CD4-positive, CD25-positive, alpha-beta regulatory T cell (primary cell): ENCODE measurements at regions not wholly inside any gene's neighbourhood (a gene's known extent, or its start where the extent isn't known, plus 50 kb on each side); places are given as distances from the start of the nearest gene placed in this dataset.

Experiments used
- ATAC-seq, 2 donors: fragments of 150-1000 bp; cut with Tn5 transposase; one replicate each; pipeline ENCODE4 v1.10.0; 2021; ENCODE audit warnings: low read depth in 2 of 2, moderate number of reproducible peaks in 2 of 2, moderate library complexity in 1 of 2
- DNase-seq, 3 donors: peaks; one replicate each; pipeline versions ENCODE4 v3.0.0 to v3.0.0-alpha.2; 2012 to 2022; ENCODE audit warnings: mixed read lengths in 1 of 3
- H3K27ac ChIP-seq: one replicate; pipeline ENCODE4 v1.7.0; 2013; ENCODE audit warnings: mild to moderate bottlenecking, low read length; ENCODE audit not compliant: insufficient read depth, poor library complexity, severe bottlenecking
- H3K27me3 ChIP-seq: one replicate; pipeline ENCODE4 v1.7.0; 2013; ENCODE audit warnings: low read length; ENCODE audit not compliant: control insufficient read depth, insufficient read depth
- H3K36me3 ChIP-seq: one replicate; pipeline ENCODE4 v1.7.0; 2013; ENCODE audit warnings: mild to moderate bottlenecking, low read length, moderate library complexity; ENCODE audit not compliant: control insufficient read depth, insufficient read depth
- H3K4me1 ChIP-seq: 2 replicates; pipeline ENCODE4 v1.7.0; 2013; ENCODE audit warnings: mild to moderate bottlenecking, low read length; ENCODE audit not compliant: insufficient read depth, control insufficient read depth, poor library complexity, severe bottlenecking
- H3K4me3 ChIP-seq: one replicate; pipeline ENCODE4 v1.7.0; 2013; ENCODE audit warnings: low read depth, mild to moderate bottlenecking, low read length, moderate library complexity
- H3K9me3 ChIP-seq, 2 experiments: 1 replicate in 1 of 2; 2 replicates in 1 of 2; pipeline ENCODE4 v1.7.0; 2013; ENCODE audit warnings: low read length in 2 of 2, mild to moderate bottlenecking in 1 of 2, moderate library complexity in 1 of 2; ENCODE audit not compliant: control insufficient read depth in 2 of 2
- H3K27ac Mint-ChIP-seq, 3 donors: one replicate each; pipeline ENCODE4 v1.8.0; 2020 to 2022; ENCODE audit warnings: mild to moderate bottlenecking in 3 of 3, mixed read lengths in 3 of 3, moderate library complexity in 2 of 3
- H3K27me3 Mint-ChIP-seq: one replicate; pipeline ENCODE4 v1.8.0; 2022; ENCODE audit warnings: mild to moderate bottlenecking, mixed read lengths
- H3K36me3 Mint-ChIP-seq: one replicate; pipeline ENCODE4 v1.8.0; 2020; ENCODE audit warnings: mixed read lengths
- H3K4me1 Mint-ChIP-seq, 4 donors: one replicate each; pipeline ENCODE4 v1.8.0; 2020 to 2022; ENCODE audit warnings: mixed read lengths in 4 of 4, mild to moderate bottlenecking in 1 of 4
- H3K4me3 Mint-ChIP-seq, 4 donors: one replicate each; pipeline ENCODE4 v1.8.0; 2020 to 2022; ENCODE audit warnings: mild to moderate bottlenecking in 4 of 4, mixed read lengths in 4 of 4, moderate library complexity in 3 of 4
- H3K9me3 Mint-ChIP-seq, 7 donors: one replicate each; pipeline ENCODE4 v1.8.0; 2020 to 2022; ENCODE audit warnings: mixed read lengths in 7 of 7, mild to moderate bottlenecking in 3 of 7, moderate library complexity in 2 of 7

DNA sequence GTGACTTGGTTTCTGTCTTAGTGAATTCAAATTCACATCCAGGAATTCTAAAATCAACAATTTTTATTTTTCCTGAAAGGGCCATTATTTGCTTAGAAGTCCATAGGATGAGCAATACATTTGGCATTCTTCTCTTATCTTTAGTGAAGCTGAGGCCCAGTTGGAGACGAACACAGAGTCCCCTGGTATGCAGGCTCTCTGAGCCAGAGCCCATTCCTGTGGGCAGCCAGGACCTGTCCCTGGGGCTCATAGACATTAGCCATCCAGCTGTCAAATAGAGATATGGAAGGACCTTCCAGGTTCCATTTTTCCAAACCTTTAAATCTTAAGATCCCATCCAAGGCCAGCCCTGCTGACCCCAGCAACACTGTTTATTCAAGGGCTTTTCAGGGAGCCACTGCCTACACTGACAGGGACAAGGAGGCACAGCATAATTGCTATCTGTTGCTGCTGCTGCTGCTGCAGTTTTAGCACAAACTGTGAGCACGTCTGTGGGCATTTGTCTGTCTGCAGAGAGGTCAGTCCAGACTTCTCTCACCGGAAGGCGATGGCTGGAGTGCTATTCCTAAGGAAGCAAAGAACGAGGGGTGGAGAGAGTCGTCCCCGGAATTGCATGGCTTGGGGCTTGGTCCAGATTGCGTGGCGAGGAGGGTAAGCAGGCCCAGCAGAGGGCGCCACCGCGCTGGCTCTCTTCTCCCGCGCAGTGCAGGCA, 639.0 kb downstream of the CCDC171 start:
- peaks cover 0 to 2% of the 10 kb centered on the region in 2 experiments for H3K9me3 ChIP-seq
- Mint-ChIP-seq H3K4me3 (no peak overlapping the region), H3K9me3 (peaks cover 2 to 10% (median 8%) of the 10 kb centered on the region in 7 donors), H3K27ac (no peak overlapping the region), H3K27me3 (no peaks in the 10 kb centered on the region), H3K4me1 (peaks cover 0 to 3% (median 0%) of the 10 kb centered on the region in 4 donors), H3K36me3 (no peaks in the 10 kb centered on the region)
- DNase-seq (peak in 1 of 3 donors; percentile 3), ATAC-seq (no peak)
- no peaks in the 10 kb centered on the region for H3K36me3 ChIP-seq
- H3K27me3 ChIP-seq = no peaks in the 10 kb centered on the region
- H3K4me1 ChIP-seq = no peaks in the 10 kb centered on the region
- no peak overlapping the region for H3K27ac ChIP-seq
- no peak overlapping the region for H3K4me3 ChIP-seq

DNA sequence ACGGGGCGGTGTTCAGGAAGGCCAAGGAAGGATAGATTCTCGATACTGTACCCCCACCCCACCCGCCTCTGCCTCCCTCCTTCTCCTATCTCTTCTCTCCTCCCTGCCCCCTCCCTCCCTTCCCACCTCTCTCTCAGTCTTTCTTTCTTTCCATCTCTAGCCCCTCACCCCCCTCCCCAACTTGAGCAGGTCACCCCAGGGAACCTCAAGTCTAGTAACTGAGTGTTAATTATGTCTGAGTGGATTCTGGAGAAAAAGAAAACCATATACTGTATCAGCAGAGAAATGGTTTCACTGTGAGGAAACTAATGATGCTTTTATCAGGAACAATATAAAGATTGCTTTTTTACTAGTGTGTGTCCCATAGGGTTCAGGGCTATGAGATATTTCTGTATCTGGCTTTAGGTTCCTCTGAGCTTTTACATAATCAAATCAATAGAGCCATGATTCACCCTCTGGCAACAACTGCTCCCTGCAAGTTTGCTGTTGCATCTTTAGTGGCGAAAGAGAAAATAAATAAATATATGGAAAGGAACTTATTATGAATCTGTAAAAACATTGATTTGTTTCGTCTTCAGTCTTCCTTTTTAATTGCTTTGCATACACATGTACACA, 639.7 kb downstream of the CCDC171 start:
- no peak for ATAC-seq
- H3K4me3 Mint-ChIP-seq = no peak overlapping the region
- no peaks in the 10 kb centered on the region for H3K27me3 Mint-ChIP-seq
- Histone ChIP-seq H3K36me3 (no peaks in the 10 kb centered on the region), H3K4me1 (no peaks in the 10 kb centered on the region), H3K4me3 (no peak overlapping the region), H3K27me3 (no peaks in the 10 kb centered on the region), H3K9me3 (peaks cover 0 to 2% of the 10 kb centered on the region in 2 experiments), H3K27ac (no peak overlapping the region)
- no peak for DNase-seq
- no peaks in the 10 kb centered on the region for H3K36me3 Mint-ChIP-seq
- peaks cover 2 to 10% (median 8%) of the 10 kb centered on the region in 7 donors for H3K9me3 Mint-ChIP-seq
- H3K4me1 Mint-ChIP-seq = peaks cover 0 to 3% (median 0%) of the 10 kb centered on the region in 4 donors
- no peak overlapping the region for H3K27ac Mint-ChIP-seq

DNA sequence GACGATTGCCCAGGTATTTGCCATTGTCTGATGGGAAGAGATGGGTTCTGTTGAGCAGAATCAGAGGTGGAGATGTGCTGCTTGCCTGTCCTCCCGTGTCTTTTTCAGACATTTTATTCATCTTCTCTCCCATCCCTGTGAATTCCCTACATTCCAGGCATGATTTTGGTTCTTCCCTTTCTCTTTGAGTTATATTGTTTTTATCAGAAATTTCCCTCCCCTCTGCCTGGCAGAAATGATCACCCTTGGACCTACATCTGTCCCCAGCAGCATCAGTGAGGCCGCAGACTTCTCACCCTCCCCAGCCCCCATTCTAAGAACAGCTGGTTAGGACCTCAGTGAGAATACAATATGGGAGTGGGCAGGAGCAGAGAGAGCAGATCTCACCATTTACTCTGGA, 640.2 kb downstream of the CCDC171 start:
- H3K9me3 ChIP-seq = peaks cover 0 to 2% of the 10 kb centered on the region in 2 experiments
- Mint-ChIP-seq H3K36me3 (no peaks in the 10 kb centered on the region), H3K4me1 (peaks cover 0 to 3% (median 0%) of the 10 kb centered on the region in 4 donors), H3K4me3 (no peak overlapping the region), H3K27me3 (no peaks in the 10 kb centered on the region), H3K27ac (no peak overlapping the region), H3K9me3 (peaks cover 3 to 10% (median 8%) of the 10 kb centered on the region in 7 donors)
- H3K4me1 ChIP-seq = no peaks in the 10 kb centered on the region
- H3K4me3 ChIP-seq = no peak overlapping the region
- H3K27me3 ChIP-seq = no peaks in the 10 kb centered on the region
- DNase-seq (no peak), ATAC-seq (no peak)
- no peaks in the 10 kb centered on the region for H3K36me3 ChIP-seq
- no peak overlapping the region for H3K27ac ChIP-seq

DNA sequence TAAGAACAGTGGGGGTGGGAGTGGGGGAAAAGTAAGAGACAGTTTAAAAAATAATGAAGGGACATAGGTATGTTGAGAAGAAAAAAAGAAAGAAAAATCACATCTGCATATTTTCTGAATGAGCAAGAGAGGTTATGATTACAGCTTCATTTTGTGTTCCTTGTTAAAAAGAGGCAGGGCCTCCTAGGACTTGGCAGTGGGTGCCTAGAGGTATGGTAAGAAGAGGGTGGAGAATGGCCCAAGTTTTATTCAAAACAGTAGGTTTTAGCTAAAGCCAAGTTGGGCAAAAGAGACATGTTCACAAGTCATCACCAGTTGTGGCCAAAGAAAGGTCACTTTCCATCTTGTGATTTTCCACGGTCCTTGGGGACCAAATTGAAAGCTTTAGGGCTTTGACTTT, 643.4 kb downstream of the CCDC171 start:
- Mint-ChIP-seq H3K27ac (no peak overlapping the region), H3K27me3 (no peaks in the 10 kb centered on the region), H3K4me1 (peaks cover 0 to 3% (median 0%) of the 10 kb centered on the region in 4 donors), H3K4me3 (no peak overlapping the region), H3K36me3 (no peaks in the 10 kb centered on the region), H3K9me3 (peaks cover 0 to 6% (median under 1%) of the 10 kb centered on the region in 7 donors)
- no peak for DNase-seq
- H3K4me3 ChIP-seq = no peak overlapping the region
- no peaks in the 10 kb centered on the region for H3K27me3 ChIP-seq
- H3K36me3 ChIP-seq = no peaks in the 10 kb centered on the region
- no peak overlapping the region for H3K27ac ChIP-seq
- no peaks in the 10 kb centered on the region for H3K9me3 ChIP-seq
- no peak for ATAC-seq
- H3K4me1 ChIP-seq = no peaks in the 10 kb centered on the region

DNA sequence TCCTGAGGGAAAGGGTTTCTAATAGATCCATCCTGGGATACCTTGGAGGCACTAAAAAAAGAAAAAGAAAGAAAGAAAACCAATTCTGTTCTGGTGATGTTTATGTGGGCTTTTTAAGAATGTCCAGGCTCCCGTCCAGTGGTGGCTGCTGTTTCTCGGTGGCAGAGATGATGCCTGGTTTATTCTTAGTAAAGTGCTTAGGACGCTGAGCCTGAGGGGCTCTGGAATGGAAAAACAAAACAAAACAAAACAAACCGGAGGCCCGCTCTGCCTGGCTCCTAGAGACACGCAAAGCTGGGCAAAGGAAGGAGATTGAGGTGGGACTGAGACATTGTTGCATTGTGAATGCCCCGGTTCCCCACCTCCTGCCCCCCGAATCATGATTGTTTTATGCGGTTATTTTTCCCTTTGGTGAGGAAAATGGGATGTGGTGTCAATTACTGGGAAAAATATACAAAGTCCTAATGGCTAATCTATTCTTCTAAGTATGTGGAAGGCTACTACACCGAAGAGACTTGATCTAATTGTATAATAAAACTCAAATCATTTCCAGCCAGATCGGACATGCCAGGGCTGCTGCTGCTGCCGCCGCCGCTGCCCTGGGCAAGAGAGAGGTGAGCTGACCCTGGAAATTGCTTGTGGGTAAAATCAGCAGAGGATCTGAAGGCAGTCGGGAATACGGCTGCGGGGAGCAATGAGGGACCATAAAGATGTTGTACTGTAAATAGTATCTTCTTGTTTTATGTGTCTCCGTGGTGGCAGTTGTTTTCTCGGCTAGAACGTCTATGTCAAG, 644.9 kb downstream of the CCDC171 start:
- peaks cover 0 to 9% (median 0%) of the 10 kb centered on the region in 7 donors for H3K9me3 Mint-ChIP-seq

DNA sequence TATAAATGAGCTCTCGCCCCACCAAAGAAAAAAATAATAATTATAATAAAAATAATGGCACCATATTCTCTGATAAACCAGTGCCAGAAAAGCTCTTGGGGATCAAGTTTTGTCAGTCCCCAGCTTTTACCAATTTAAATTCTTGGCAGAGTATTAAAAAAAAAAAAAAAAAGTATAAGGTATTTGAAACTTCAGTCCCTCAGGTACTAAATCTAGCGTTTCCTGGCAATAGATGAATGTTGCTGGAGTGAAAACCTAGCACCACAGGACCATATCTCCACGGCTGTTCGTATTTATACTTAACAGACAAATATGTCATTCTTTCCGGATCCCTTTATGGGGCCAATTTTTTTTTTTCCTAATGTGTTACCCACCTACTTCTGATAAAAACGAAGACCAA, 646.2 kb downstream of the CCDC171 start:
- no peak overlapping the region for H3K27ac Mint-ChIP-seq
- Histone ChIP-seq H3K4me1 (no peaks in the 10 kb centered on the region), H3K27ac (no peak overlapping the region), H3K36me3 (no peaks in the 10 kb centered on the region), H3K9me3 (no peaks in the 10 kb centered on the region), H3K27me3 (no peaks in the 10 kb centered on the region), H3K4me3 (no peak overlapping the region)
- peaks cover 0 to 9% (median 0%) of the 10 kb centered on the region in 7 donors for H3K9me3 Mint-ChIP-seq
- H3K4me3 Mint-ChIP-seq = no peak overlapping the region
- H3K4me1 Mint-ChIP-seq = no peaks in the 10 kb centered on the region
- H3K36me3 Mint-ChIP-seq = no peaks in the 10 kb centered on the region
- no peaks in the 10 kb centered on the region for H3K27me3 Mint-ChIP-seq
- ATAC-seq (no peak), DNase-seq (no peak)

More for the DNA sequence above, 644.9 kb downstream of the CCDC171 start:
- Mint-ChIP-seq H3K4me1 (no peaks in the 10 kb centered on the region), H3K36me3 (no peaks in the 10 kb centered on the region), H3K27ac (no peak overlapping the region), H3K4me3 (no peak overlapping the region), H3K27me3 (no peaks in the 10 kb centered on the region)
- DNase-seq (no peak), ATAC-seq (no peak)
- no peaks in the 10 kb centered on the region for H3K36me3 ChIP-seq
- no peak overlapping the region for H3K4me3 ChIP-seq
- H3K27me3 ChIP-seq = no peaks in the 10 kb centered on the region
- H3K4me1 ChIP-seq = no peaks in the 10 kb centered on the region
- H3K9me3 ChIP-seq = no peaks in the 10 kb centered on the region
- H3K27ac ChIP-seq = no peak overlapping the region

DNA sequence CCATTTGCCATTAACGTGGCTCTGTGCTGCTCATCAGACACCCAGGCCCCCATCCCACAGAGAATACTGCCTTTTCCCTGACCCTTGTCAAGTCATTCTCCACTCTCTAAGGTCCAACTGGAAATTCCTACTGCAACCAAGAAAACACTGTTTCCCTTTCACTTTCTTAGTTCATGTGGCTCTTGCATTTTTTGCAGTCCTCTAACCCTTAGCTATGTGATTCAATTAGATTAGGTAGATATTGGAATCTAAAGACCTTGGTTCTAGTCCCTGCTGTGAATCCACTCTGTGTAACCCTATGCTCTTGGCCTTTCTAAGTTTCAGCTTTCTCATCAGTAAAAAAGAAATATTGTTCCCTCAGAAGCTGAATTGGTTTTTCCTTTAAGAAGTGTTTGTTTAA, 649.4 kb downstream of the CCDC171 start:
- no peak overlapping the region for H3K27ac Mint-ChIP-seq
- ATAC-seq (no peak), DNase-seq (no peak)
- no peak overlapping the region for H3K4me3 Mint-ChIP-seq
- H3K36me3 Mint-ChIP-seq = no peaks in the 10 kb centered on the region
- Histone ChIP-seq H3K4me1 (no peaks in the 10 kb centered on the region), H3K27ac (no peak overlapping the region), H3K36me3 (no peaks in the 10 kb centered on the region), H3K9me3 (no peaks in the 10 kb centered on the region), H3K4me3 (no peak overlapping the region), H3K27me3 (no peaks in the 10 kb centered on the region)
- peaks cover 0 to 7% (median 0%) of the 10 kb centered on the region in 7 donors for H3K9me3 Mint-ChIP-seq
- no peaks in the 10 kb centered on the region for H3K27me3 Mint-ChIP-seq
- H3K4me1 Mint-ChIP-seq = peaks cover 0 to 5% (median 0%) of the 10 kb centered on the region in 4 donors
